ENCODE measurements at regions not wholly inside any gene's neighbourhood (a gene's known extent, or its start where the extent isn't known, plus 50 kb on each side); places are given as distances from the start of the nearest gene placed in this dataset.
"Not testable (repeated sequence)": the region's sequence is repeated elsewhere in the genome, so short reads cannot be mapped to it uniquely, and the experiment has no call there.

GRCh38 chrX:112473654-112474053 lies 206.1 kb downstream of the LHFPL1 start:
- Histone ChIP-seq H3K27me3 (no peaks in the 10 kb centered on the region), H3K4me3 (no peak overlapping the region), H3K36me3 (no peaks in the 10 kb centered on the region), H3K27ac (no peak overlapping the region), H3K9me3 (ENCODE audit: low read depth) (no peaks in the 10 kb centered on the region), H3K4me1 (ENCODE audit: low read depth) (no peaks in the 10 kb centered on the region)
- no peak for DNase-seq (ENCODE audit: low read depth in 1 of 2, low spot score in 1 of 2)
- no peak for TF ChIP-seq CTCF (IDR thresholded peaks at IDR 0.05; ENCODE audit: low read depth, low read length)

DNA sequence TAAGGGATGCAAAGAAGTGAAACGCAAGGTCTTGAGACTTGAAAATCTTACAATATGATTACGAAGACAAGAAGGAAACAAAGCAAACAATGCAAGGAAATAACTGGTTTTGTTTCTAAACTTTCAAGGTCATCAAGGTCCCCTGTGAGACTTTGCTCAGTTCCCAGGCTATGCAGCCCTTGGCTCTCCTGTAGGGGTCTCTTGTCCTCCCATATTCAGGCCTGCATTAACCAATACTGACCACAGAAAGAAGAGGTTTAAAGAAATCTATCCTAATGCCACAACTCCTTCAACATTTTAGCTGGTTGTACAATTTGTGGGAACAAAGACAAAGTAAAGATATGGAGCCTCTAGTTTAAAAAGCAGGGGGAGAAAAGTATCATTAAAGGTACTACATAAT lies 209.2 kb downstream of the LHFPL1 start:
- H3K4me3 ChIP-seq: no peak overlapping the region
- no peaks in the 10 kb centered on the region for H3K36me3 ChIP-seq
- no peak overlapping the region for H3K27ac ChIP-seq
- no peaks in the 10 kb centered on the region for H3K4me1 ChIP-seq (ENCODE audit: low read depth)
- no peak for TF ChIP-seq CTCF (IDR thresholded peaks at IDR 0.05; ENCODE audit: low read depth, low read length)
- no peaks in the 10 kb centered on the region for H3K27me3 ChIP-seq
- no peak for DNase-seq (ENCODE audit: low read depth in 1 of 2, low spot score in 1 of 2)
- H3K9me3 ChIP-seq (ENCODE audit: low read depth): no peaks in the 10 kb centered on the region

- H3K27ac ChIP-seq; H3K36me3 ChIP-seq; H3K9me3 ChIP-seq (ENCODE audit: low read depth); H3K4me1 ChIP-seq (ENCODE audit: low read depth); H3K4me3 ChIP-seq; DNase-seq (ENCODE audit: low read depth in 1 of 2, low spot score in 1 of 2); H3K27me3 ChIP-seq: not testable (repeated sequence)
These were observed 217.7 kb downstream of the LHFPL1 start for GRCh38 chrX:112461949-112462450.

DNA sequence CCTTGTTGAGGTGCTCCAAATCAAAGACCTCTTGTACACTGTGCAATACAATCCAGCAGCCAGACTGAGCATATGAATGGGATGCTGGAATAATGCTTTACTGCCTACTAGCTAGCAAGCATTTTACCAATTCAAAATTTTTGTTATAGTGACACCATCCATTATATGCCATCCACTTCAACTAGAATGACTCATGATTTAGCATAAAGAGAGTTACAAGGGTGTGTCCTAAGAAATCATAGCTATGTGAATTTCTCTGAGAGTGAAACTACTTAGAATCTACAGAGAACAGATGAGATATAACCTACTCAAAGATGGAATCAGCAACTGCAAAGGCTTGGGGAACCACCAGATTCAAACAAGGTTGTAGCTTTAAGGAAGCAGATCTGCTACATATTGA lies 221.9 kb downstream of the LHFPL1 start:
- no peak overlapping the region for H3K4me3 ChIP-seq
- H3K27me3 ChIP-seq: no peaks in the 10 kb centered on the region
- H3K9me3 ChIP-seq (ENCODE audit: low read depth): no peaks in the 10 kb centered on the region
- no peak for TF ChIP-seq CTCF (IDR thresholded peaks at IDR 0.05; ENCODE audit: low read depth, low read length)
- DNase-seq (ENCODE audit: low read depth in 1 of 2, low spot score in 1 of 2): no peak
- H3K4me1 ChIP-seq (ENCODE audit: low read depth): no peaks in the 10 kb centered on the region
- no peak overlapping the region for H3K27ac ChIP-seq
- no peaks in the 10 kb centered on the region for H3K36me3 ChIP-seq

GRCh38 chrX:112450810-112451209 lies 228.9 kb downstream of the LHFPL1 start:
- Histone ChIP-seq H3K27me3 (no peaks in the 10 kb centered on the region), H3K27ac (no peak overlapping the region), H3K9me3 (ENCODE audit: low read depth) (no peaks in the 10 kb centered on the region), H3K36me3 (no peaks in the 10 kb centered on the region), H3K4me3 (no peak overlapping the region), H3K4me1 (ENCODE audit: low read depth) (no peaks in the 10 kb centered on the region)
- DNase-seq (ENCODE audit: low read depth in 1 of 2, low spot score in 1 of 2): no peak
- no peak for TF ChIP-seq CTCF (IDR thresholded peaks at IDR 0.05; ENCODE audit: low read depth, low read length)

DNA sequence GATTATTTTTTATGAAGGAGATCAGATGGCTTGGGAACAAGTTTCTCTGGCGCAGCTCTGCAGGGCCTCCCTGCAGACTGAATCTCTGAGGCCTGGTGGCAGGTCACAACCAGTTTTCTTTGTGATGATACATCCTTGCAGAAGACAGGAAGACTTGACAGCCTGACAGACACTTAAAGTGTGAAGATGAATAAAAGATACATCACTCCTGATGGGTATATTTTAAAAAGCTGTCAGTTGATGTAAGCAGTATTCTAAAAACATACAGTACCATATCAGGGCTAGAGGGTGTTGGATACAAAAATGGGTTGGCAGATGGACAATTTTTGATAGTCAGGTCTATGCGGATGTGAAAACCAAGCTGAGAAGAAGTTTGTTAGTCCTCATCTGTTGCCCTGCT lies 239.5 kb downstream of the LHFPL1 start:
- H3K9me3 ChIP-seq (ENCODE audit: low read depth): no peaks in the 10 kb centered on the region
- no peak for TF ChIP-seq CTCF (IDR thresholded peaks at IDR 0.05; ENCODE audit: low read depth, low read length)
- H3K36me3 ChIP-seq: no peaks in the 10 kb centered on the region
- H3K27ac ChIP-seq: no peak overlapping the region
- no peak for DNase-seq (ENCODE audit: low read depth in 1 of 2, low spot score in 1 of 2)
- H3K4me1 ChIP-seq (ENCODE audit: low read depth): no peaks in the 10 kb centered on the region
- H3K4me3 ChIP-seq: no peak overlapping the region
- no peaks in the 10 kb centered on the region for H3K27me3 ChIP-seq
